PC-3 (cell line): ENCODE measurements at regions not wholly inside any gene's neighbourhood (a gene's known extent, or its start where the extent isn't known, plus 50 kb on each side); places are given as distances from the start of the nearest gene placed in this dataset.

Experiments used
- CTCF ChIP-seq: fragments of 300-600 bp; sonication (generic); conservative IDR thresholded peaks from 2 replicates; pipeline ENCODE4 v1.5.1; 2017; ENCODE audit warnings: antibody characterized with exemption, low read depth, mild to moderate bottlenecking, low read length
- EZH2phosphoT487 ChIP-seq: fragments of 300-600 bp; sonication (generic); IDR thresholded peaks from 2 replicates; pipeline ENCODE4 v1.6.1; 2018; ENCODE audit warnings: mild to moderate bottlenecking, antibody characterized with exemption, low read length, borderline replicate concordance

- no peak for TF ChIP-seq CTCF
- no peak for TF ChIP-seq EZH2phosphoT487
Measured at GRCh38 chr3:78427303-78427702, 1340.5 kb downstream of the ROBO1 start.
